Skeletal muscle satellite cell (primary cell): ENCODE measurements at regions not wholly inside any gene's neighbourhood (a gene's known extent, or its start where the extent isn't known, plus 50 kb on each side); places are given as distances from the start of the nearest gene placed in this dataset.
"Not testable (repeated sequence)": the region's sequence is repeated elsewhere in the genome, so short reads cannot be mapped to it uniquely, and the experiment has no call there.

ENCODE experiments used
- H3K27me3 ChIP-seq: 2 replicates; pipeline ENCODE4 v1.7.0; 2013; ENCODE audit warnings: low read length; ENCODE audit not compliant: control insufficient read depth, insufficient read depth
- H3K36me3 ChIP-seq: 2 replicates; pipeline ENCODE4 v1.7.0; 2013; ENCODE audit warnings: mild to moderate bottlenecking, control low read depth, low read length; ENCODE audit not compliant: insufficient read depth
- H3K4me1 ChIP-seq: 2 replicates; pipeline ENCODE4 v1.7.0; 2013; ENCODE audit warnings: low read length; ENCODE audit not compliant: control insufficient read depth, insufficient read depth
- H3K4me2 ChIP-seq: 2 replicates; pipeline ENCODE4 v1.7.0; 2013; ENCODE audit warnings: mild to moderate bottlenecking, low read length
- H3K4me3 ChIP-seq: 2 replicates; pipeline ENCODE4 v1.7.0; 2013; ENCODE audit warnings: low read length
- H3K9ac ChIP-seq: 2 replicates; pipeline ENCODE4 v1.7.0; 2013; ENCODE audit warnings: mild to moderate bottlenecking, low read depth, low read length, moderate library complexity
- H3K9me3 ChIP-seq: replicated peaks from 2 replicates; pipeline ENCODE4 v1.7.0; 2013; ENCODE audit warnings: mild to moderate bottlenecking, control low read depth, low read length

DNA sequence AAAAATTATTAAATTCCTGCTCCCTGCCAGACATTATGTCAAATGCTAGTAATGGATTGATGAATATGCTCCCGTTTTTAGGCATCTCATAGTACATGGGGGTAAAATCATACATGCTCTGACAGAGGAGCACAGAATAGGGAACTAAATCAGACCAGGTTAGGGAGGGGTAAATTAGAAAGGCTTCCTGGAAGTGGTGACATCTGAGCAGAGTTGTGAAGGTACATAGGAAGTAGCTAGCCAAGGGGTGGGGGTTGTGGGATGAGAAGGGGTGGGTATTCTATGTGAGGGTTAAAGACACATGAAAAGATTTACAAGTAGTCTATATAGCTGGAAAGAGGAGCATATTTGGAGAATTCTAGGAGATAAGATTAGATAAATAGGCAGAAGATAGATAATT, 171.7 kb upstream of the FBXO33 start:
- Histone ChIP-seq H3K9me3 (peaks cover 2% of the 10 kb centered on the region), H3K4me1 (no peaks in the 10 kb centered on the region), H3K4me2 (no peak overlapping the region), H3K4me3 (no peak overlapping the region), H3K9ac (no peak overlapping the region), H3K36me3 (no peaks in the 10 kb centered on the region), H3K27me3 (no peaks in the 10 kb centered on the region)

DNA sequence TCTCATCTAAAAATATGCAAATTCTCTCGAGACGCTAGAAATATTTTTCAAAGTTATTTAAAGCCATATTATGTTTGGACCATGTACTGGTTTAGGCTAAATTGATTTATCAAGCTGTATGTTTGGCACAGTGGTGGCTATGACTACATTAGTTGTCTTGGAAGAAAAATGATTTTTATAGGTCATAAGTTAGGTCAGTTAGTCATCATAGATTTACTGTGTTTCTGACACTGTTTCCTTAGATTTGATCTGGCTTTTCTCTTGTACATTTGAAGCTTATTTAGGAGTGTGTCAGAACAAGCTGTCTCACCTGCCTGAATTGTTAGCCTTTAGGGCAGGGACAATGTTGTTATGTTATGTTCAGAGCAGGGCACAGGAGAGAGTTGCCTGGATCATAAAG, 161.1 kb upstream of the FBXO33 start:
- no peak overlapping the region for H3K9ac ChIP-seq
- H3K9me3 ChIP-seq: no peaks in the 10 kb centered on the region
- no peak overlapping the region for H3K4me3 ChIP-seq
- H3K4me1 ChIP-seq: no peaks in the 10 kb centered on the region
- no peak overlapping the region for H3K4me2 ChIP-seq
- no peaks in the 10 kb centered on the region for H3K36me3 ChIP-seq
- no peaks in the 10 kb centered on the region for H3K27me3 ChIP-seq

DNA sequence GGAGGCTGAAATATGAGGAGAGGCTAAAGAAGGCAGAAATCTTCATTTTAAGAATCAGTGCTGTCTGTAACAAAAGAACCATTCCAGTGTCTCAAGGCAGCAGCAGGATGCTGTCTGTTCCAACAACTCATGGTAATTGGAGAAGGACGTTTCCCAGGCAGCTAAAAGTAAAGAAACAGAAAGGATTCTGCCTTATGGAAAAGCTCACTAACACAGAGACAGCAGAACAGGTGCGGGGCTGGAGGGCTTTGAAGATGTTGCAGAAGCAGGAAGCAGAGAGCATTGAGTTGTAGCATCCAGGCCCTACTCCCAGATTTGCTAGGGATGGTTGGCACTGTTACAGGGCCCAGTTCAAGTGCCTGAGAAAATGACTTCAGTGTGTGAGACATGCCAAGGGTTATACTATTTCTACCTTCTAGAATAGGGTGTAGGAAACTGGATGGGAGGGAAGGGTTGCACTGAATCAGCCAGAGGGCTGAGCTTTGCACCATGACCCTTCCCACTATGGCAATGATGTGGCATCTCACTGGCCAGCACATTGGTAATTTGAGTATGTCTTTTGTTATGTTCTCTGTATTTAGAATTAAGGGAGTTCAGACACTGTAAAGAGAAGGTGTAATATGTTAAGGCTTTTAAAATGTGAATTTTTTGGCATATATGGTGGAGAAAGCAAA, 160.0 kb upstream of the FBXO33 start:
- no peaks in the 10 kb centered on the region for H3K27me3 ChIP-seq
- H3K4me1 ChIP-seq: no peaks in the 10 kb centered on the region
- H3K9ac ChIP-seq: no peak overlapping the region
- H3K4me3 ChIP-seq: no peak overlapping the region
- no peaks in the 10 kb centered on the region for H3K36me3 ChIP-seq
- no peak overlapping the region for H3K4me2 ChIP-seq
- no peaks in the 10 kb centered on the region for H3K9me3 ChIP-seq

DNA sequence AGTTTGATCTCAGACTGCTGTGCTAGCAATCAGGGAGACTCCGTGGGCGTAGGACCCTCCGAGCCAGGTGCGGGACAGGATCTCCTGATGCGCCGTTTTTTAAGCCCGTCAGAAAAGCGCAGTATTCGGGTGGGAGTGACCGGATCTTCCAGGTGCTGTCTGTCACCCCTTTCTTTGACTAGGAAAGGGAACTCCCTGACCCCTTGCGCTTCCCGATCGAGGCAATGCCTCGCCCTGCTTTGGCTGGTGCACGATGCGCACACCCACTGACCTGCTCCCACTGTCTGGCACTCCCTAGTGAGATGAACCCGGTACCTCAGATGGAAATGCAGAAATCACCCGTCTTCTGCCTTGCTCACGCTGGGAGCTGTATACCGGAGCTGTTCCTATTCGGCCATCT, 157.6 kb upstream of the FBXO33 start:
- not testable (repeated sequence) for H3K4me2 ChIP-seq, H3K4me3 ChIP-seq, H3K9me3 ChIP-seq, H3K27me3 ChIP-seq, H3K36me3 ChIP-seq, H3K4me1 ChIP-seq, H3K9ac ChIP-seq

DNA sequence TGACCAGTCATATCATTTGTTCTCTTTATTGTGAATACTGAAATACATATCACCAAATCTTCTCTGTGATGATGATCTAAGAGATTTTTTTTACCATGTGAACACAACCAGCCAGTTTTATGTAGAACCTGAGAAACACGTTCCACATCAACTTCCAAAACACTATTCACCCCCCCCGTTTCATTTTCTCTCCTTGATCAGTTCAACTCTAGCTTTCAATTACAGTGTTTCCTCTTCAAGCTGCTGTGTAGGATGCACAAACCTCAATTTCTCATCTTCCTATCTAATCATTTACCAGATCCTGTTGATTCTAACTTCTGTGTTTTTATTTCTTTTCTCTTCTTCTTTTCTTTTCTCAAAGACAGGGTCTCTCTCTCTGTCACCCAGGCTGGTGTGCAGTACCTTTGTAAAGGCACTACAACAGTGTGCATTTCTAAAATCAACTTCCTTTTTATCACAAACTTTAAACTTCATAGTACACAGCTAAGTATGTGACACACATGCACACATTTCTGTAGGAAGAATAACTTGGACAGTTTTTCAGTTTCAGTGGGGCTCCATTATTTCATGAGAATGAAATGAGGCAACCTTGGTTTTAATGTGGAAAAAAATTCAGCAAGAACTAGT, 149.9 kb upstream of the FBXO33 start:
- Histone ChIP-seq H3K4me3 (no peak overlapping the region), H3K9me3 (no peaks in the 10 kb centered on the region), H3K4me1 (no peaks in the 10 kb centered on the region), H3K27me3 (no peaks in the 10 kb centered on the region), H3K36me3 (no peaks in the 10 kb centered on the region), H3K9ac (no peak overlapping the region), H3K4me2 (no peak overlapping the region)

DNA sequence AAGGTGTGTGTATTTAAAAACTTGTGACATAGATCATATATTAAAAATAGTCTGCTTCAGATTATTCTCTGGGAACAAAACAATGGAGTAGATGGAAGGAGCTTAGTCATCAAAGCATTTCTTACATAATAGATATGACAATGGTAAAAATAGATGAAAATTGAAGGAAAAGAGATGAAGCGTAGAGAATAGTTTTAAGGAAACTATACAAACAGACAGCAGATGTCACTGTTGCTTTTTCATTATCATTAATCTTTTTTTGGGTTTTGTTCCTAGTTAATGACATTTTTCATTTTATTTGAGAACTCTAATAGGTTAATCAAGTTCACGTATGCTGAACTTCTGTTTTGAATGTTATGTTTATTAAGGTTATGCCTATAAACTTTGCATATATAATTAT, 149.2 kb upstream of the FBXO33 start:
- Histone ChIP-seq H3K36me3 (no peaks in the 10 kb centered on the region), H3K4me3 (no peak overlapping the region), H3K4me2 (no peak overlapping the region)

DNA sequence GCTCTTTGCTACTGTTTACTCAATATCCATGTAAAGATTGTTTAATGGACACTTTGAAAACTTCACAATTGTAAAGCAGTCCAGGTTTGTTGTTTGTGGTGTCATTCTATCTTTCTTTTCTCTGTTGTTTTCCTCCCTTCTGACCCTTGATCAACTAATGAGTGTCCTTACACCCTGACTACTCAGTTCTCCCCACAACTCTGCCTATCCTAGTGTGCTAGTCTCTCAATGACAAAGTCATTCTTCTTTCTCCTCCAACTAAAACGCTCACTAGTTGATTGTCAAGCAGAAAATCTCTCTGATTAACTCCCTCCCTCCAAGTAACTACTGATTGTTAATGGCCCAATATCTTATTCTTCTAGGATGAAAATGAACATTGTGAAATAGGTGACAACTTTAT, 148.5 kb upstream of the FBXO33 start:
- Histone ChIP-seq H3K4me3 (no peak overlapping the region), H3K27me3 (no peaks in the 10 kb centered on the region), H3K9me3 (no peaks in the 10 kb centered on the region), H3K9ac (no peak overlapping the region), H3K4me1 (no peaks in the 10 kb centered on the region), H3K4me2 (no peak overlapping the region), H3K36me3 (no peaks in the 10 kb centered on the region)

More for the DNA sequence above, 149.2 kb upstream of the FBXO33 start:
- H3K4me1 ChIP-seq: no peaks in the 10 kb centered on the region
- H3K9me3 ChIP-seq: no peaks in the 10 kb centered on the region
- H3K27me3 ChIP-seq: no peaks in the 10 kb centered on the region
- no peak overlapping the region for H3K9ac ChIP-seq

DNA sequence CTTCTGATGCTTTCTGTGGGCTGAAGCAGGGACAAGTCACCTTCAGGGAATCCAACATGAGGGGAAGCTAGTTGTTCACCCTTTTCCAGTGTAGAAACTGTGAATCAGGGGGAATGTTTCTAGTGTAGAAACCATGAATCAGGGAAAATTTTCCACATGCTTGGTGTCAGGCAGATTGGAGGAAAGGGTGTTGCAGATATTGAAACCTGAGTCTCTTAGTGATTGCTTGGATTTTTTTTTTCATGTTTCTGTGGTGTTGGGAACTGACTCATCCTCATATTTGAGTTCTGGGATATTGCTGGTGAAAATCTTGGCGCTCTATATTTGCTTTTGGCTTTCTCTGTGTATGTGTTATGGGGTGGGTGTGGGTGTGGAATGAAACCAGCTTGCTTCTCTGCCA, 144.5 kb upstream of the FBXO33 start:
- H3K27me3 ChIP-seq: no peaks in the 10 kb centered on the region
- no peak overlapping the region for H3K9ac ChIP-seq
- no peaks in the 10 kb centered on the region for H3K9me3 ChIP-seq
- H3K4me2 ChIP-seq: no peak overlapping the region
- H3K4me1 ChIP-seq: no peaks in the 10 kb centered on the region
- H3K36me3 ChIP-seq: no peaks in the 10 kb centered on the region
- no peak overlapping the region for H3K4me3 ChIP-seq

DNA sequence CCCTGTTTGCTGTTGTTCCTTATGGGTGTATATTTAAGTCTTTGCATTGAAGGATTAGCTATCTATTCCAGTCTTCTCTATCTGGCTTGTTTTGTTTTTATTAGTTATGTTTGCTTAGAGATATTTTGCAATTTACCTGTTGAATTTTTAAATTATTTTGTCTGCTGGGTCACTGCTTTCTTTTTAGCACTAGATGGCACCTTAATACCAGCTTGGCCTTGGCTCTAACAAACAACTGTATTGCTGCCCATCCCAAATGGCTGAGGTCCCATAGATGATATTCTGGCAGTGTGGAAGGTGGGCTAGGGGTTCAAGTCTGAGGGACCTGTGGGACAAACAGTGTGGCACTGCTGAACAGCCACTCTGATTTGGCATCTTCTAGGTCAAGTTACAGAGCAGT, 144.0 kb upstream of the FBXO33 start:
- Histone ChIP-seq H3K4me3 (no peak overlapping the region), H3K27me3 (no peaks in the 10 kb centered on the region), H3K9me3 (no peaks in the 10 kb centered on the region), H3K9ac (no peak overlapping the region), H3K36me3 (no peaks in the 10 kb centered on the region), H3K4me1 (no peaks in the 10 kb centered on the region), H3K4me2 (no peak overlapping the region)

DNA sequence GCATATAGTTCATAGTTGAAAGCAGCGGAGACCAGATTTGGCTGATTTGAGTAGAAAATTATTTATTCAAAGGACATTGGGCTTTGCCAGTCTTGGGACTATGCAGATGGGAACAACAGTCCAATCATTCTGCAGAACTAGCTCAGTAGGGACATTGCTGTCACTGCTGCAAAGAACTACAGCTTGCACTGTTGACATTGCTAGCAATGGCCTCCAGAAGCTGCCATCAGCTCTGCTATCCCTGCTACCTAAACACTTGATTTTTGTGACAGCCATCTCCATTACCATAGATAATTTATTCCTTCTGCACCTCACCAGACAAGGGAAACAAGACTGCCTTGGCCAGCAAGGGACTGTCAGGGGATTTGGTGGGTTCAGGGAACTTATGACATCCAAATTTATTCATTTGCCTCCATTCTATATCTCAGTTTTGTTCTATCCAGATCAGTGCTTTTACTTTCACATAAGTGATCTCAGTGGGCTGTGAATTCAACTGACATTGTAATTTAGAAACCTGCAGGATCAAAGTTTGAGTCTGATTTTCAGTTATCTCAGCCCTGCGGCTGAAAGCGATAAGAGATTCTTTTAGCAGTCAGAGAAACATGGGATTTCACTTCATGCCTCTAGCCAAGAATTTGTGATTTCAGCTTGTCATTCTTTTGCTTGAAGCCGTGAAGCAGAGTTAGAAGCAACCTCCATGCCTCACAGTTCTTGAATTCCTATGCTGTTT, 136.7 kb upstream of the FBXO33 start:
- Histone ChIP-seq H3K4me3 (no peak overlapping the region), H3K4me2 (no peak overlapping the region), H3K27me3 (no peaks in the 10 kb centered on the region), H3K36me3 (no peaks in the 10 kb centered on the region), H3K4me1 (no peaks in the 10 kb centered on the region), H3K9me3 (no peaks in the 10 kb centered on the region), H3K9ac (no peak overlapping the region)

DNA sequence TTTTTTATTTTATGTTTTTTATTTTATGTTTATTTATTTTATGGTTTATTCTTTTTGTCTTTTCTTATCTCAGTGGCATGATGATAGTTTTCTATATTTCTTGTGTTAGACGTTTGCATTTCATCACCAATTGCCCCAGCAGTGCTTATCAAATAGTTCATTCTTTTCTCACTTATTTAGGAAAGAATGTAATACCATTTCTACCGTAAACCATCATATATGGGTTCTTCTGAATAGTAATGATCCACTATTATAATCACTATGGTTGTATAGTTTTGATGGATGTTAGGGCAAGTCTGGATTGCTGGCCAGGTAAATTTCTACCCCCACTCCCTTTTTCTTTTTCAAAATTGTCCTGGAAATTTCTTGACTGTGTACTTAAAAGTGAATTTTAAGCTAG, 134.6 kb upstream of the FBXO33 start:
- H3K4me2 ChIP-seq: no peak overlapping the region
- H3K9ac ChIP-seq: no peak overlapping the region
- H3K4me1 ChIP-seq: no peaks in the 10 kb centered on the region
- no peaks in the 10 kb centered on the region for H3K36me3 ChIP-seq
- H3K9me3 ChIP-seq: no peaks in the 10 kb centered on the region
- no peak overlapping the region for H3K4me3 ChIP-seq
- H3K27me3 ChIP-seq: no peaks in the 10 kb centered on the region

DNA sequence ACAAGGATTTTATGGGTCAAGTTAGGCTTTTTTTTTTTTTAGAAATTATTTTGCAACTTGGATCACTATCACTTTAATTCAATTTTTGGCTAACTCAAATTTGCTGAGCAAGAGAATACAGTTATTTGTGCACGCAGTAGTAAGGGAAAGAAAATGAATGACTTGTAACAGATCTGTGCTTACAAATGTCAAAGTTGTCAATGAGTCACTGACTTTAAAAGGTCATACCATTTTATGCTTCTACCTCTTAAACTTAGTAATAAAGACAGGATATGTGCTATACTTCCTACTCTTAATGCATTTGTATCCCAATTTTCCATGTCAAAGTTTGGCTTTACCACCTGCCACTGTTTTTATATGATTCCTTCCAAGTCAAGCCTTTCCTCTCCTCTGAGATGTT, 131.1 kb upstream of the FBXO33 start:
- H3K27me3 ChIP-seq: no peaks in the 10 kb centered on the region
- H3K9ac ChIP-seq: no peak overlapping the region
- H3K4me3 ChIP-seq: no peak overlapping the region
- no peaks in the 10 kb centered on the region for H3K36me3 ChIP-seq
- peaks cover 4% of the 10 kb centered on the region for H3K9me3 ChIP-seq
- no peaks in the 10 kb centered on the region for H3K4me1 ChIP-seq
- no peak overlapping the region for H3K4me2 ChIP-seq
